ENCODE measurements at regions not wholly inside any gene's neighbourhood (a gene's known extent, or its start where the extent isn't known, plus 50 kb on each side); places are given as distances from the start of the nearest gene placed in this dataset.
"Not testable (repeated sequence)": the region's sequence is repeated elsewhere in the genome, so short reads cannot be mapped to it uniquely, and the experiment has no call there.

DNA sequence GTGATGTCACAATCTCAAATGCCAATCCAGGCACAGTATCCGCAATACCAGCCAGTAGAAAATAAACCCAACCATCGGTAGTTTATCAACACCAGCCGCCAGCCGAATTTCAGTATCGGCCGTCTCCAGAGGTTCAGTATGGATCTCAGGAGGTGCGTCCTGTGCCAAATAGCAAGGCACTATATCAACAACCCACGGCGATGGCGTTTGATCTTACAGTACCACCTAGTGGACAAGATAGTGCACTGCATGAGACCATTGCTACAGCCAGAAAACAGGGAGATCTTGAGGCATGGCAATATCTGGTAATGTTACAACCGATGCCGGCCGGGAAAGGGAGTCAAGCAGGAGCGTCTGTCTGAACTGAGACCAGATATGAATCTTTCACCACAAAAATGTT lies 121.8 kb upstream of the DRD5 start:
- ATAC-seq (replicated peaks in 1 of 2), result not testable (repeated sequence)

DNA sequence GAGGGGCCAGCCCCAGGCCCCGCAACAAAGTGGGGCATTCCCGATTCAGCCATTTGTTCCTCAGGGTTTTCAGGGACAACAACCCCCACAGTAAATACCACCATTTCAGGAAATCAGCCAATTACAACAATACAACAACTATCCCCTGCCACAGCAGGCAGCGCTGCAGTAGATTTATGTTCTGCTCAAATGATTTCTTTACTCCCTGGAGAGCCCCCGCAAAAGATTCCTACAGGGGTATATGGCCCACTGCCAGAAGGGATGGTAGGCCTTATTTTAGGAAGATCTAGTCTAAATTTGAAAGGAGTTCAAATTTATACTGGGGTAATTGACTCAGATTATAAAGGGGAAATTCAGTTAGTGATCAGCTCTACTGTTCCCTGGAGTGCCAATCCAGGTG lies 120.5 kb upstream of the DRD5 start:
- not testable (repeated sequence) for H3K36me3 Mint-ChIP-seq (ENCODE audit: insufficient read depth in 2 of 2); H3K27ac Mint-ChIP-seq; H3K27me3 Mint-ChIP-seq (ENCODE audit: low read depth); H3K4me3 Mint-ChIP-seq; ATAC-seq (replicated peaks in 1 of 2); DNase-seq; H3K4me1 Mint-ChIP-seq (ENCODE audit: low read depth); H3K9me3 Mint-ChIP-seq

More for the DNA sequence above, 121.8 kb upstream of the DRD5 start:
- H3K27me3 Mint-ChIP-seq (ENCODE audit: low read depth); H3K9me3 Mint-ChIP-seq; H3K4me1 Mint-ChIP-seq (ENCODE audit: low read depth); H3K27ac Mint-ChIP-seq; H3K4me3 Mint-ChIP-seq; H3K36me3 Mint-ChIP-seq (ENCODE audit: insufficient read depth in 2 of 2): not testable (repeated sequence)
- peak; percentile 1 for DNase-seq

- DNase-seq; ATAC-seq (replicated peaks in 1 of 2); H3K4me3 Mint-ChIP-seq; H3K27me3 Mint-ChIP-seq (ENCODE audit: low read depth); H3K36me3 Mint-ChIP-seq (ENCODE audit: insufficient read depth in 2 of 2); H3K4me1 Mint-ChIP-seq (ENCODE audit: low read depth); H3K9me3 Mint-ChIP-seq; H3K27ac Mint-ChIP-seq: not testable (repeated sequence)
These were observed 110.7 kb upstream of the DRD5 start for GRCh38 chr4:9670725-9671124.

DNA sequence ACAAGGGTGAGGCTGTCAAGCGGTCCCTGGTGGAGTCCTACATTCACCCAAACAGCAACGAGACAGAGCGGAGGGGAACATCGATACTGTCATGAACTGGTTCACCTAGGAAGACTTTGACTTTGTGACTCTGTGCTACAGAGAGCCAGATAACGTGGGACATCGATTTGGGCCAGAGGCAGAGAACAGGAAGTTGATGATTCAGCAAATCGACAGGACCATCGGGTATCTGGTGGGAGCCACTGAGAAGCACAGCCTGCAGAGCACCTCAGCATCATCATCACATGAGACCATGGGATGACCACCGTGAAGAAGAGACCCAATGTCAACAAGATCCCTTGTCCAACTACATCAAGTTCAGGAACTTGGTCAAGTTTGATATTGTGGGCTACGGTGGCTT lies 104.1 kb upstream of the DRD5 start:
- H3K27ac Mint-ChIP-seq, result not testable (repeated sequence)

DNA sequence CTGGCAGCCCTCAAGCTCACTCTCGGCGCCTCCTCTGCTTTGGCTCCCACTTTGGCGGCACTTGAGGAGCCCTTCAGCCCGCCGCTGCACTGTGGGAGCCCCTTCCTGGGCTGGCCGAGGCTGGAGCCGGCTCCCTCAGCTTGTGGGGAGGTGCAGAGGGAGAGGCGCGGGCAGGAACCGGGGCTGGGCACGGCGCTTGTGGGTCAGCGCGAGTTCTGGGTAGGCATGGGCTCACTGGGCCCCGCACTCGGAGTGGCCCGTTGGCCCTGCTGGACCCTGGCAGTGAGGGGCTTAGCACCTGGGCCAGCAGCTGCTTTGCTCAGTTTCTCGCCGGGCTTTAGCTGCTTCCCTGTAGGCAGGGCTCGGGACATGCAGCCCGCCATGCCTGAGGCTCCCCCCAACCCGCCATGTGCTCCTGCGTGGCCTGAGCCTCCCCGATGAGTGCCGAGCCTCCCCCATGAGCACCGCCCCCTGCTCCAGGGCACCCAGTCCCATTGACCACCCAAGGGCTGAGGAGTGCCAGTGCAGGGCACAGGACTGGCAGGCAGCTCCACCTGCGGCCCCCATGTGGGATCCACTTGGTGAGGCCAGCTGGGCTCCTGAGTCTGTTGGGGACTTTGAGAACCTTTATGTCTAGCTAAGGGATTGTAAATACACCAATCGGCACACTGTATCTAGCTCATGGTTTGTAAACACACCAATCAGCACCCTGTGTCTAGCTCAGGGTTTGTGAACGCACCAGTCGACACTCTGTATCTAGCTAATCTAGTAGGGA lies 101.5 kb upstream of the DRD5 start:
- Mint-ChIP-seq H3K4me1 (ENCODE audit: low read depth) (no peaks in the 10 kb centered on the region), H3K27me3 (ENCODE audit: low read depth) (no peaks in the 10 kb centered on the region)
- ATAC-seq (replicated peaks in 1 of 2), result no peak

More for the DNA sequence above, 104.1 kb upstream of the DRD5 start:
- H3K4me3 Mint-ChIP-seq; DNase-seq; H3K9me3 Mint-ChIP-seq; H3K27me3 Mint-ChIP-seq (ENCODE audit: low read depth); H3K36me3 Mint-ChIP-seq (ENCODE audit: insufficient read depth in 2 of 2); ATAC-seq (replicated peaks in 1 of 2); H3K4me1 Mint-ChIP-seq (ENCODE audit: low read depth): not testable (repeated sequence)

DNA sequence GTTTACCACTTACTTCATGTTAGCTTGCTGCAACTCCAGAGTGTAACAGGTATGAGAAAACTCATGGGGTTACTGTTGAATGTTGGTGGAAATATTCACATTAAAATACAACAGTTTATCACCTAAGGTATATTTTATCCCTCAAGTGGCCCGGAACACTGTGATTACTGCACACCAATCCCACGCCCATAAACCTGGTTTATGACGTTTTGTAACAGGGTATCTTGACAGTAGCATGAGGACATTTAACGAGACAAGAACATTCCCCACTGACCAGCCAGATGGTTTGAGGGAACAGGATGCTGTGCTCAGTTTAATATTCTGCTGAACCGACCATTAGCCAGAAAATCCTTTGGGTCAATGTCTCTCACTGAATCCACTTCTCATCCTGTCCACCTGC lies 98.3 kb upstream of the DRD5 start:
- not testable (repeated sequence) for H3K27me3 Mint-ChIP-seq (ENCODE audit: low read depth); H3K27ac Mint-ChIP-seq; H3K36me3 Mint-ChIP-seq (ENCODE audit: insufficient read depth in 2 of 2); DNase-seq; H3K9me3 Mint-ChIP-seq; ATAC-seq (replicated peaks in 1 of 2); H3K4me1 Mint-ChIP-seq (ENCODE audit: low read depth); H3K4me3 Mint-ChIP-seq

More for the DNA sequence above, 101.5 kb upstream of the DRD5 start:
- Mint-ChIP-seq H3K36me3 (ENCODE audit: insufficient read depth in 2 of 2) (no peaks in the 10 kb centered on the region), H3K27ac (no peak overlapping the region), H3K9me3 (no peaks in the 10 kb centered on the region), H3K4me3 (no peak overlapping the region)
- no peak for DNase-seq

GRCh38 chr4:9685016-9685415 lies 96.4 kb upstream of the DRD5 start:
- DNase-seq; H3K36me3 Mint-ChIP-seq (ENCODE audit: insufficient read depth in 2 of 2); H3K4me3 Mint-ChIP-seq; ATAC-seq (replicated peaks in 1 of 2); H3K27me3 Mint-ChIP-seq (ENCODE audit: low read depth); H3K4me1 Mint-ChIP-seq (ENCODE audit: low read depth); H3K9me3 Mint-ChIP-seq; H3K27ac Mint-ChIP-seq: not testable (repeated sequence)

DNA sequence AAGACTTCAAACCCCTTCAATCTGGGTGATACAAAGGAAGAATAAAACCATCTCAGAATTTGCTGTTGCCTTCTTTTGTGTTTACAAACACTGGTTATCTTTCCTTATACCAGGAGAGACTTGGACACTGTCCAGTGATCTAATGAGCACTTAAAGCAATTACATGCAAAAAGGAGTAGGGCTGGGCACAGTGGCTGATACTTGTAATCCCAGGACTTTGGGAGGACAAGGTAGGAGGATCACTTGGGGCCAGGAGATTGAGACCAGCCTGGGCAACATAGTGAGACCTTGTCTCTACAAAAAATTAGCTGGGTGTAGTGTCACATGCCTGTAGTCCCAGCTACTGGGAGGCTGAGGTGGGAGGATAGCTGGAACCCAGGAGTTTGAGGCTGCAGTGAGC lies 95.7 kb upstream of the DRD5 start:
- DNase-seq (no peak), ATAC-seq (replicated peaks in 1 of 2) (no peak)
- H3K36me3 Mint-ChIP-seq (ENCODE audit: insufficient read depth in 2 of 2), result no peaks in the 10 kb centered on the region
- H3K4me3 Mint-ChIP-seq, result no peak overlapping the region
- no peaks in the 10 kb centered on the region for H3K9me3 Mint-ChIP-seq
- H3K27ac Mint-ChIP-seq, result no peak overlapping the region
- peaks cover 2% of the 10 kb centered on the region for H3K4me1 Mint-ChIP-seq (ENCODE audit: low read depth)
- H3K27me3 Mint-ChIP-seq (ENCODE audit: low read depth), result no peaks in the 10 kb centered on the region

DNA sequence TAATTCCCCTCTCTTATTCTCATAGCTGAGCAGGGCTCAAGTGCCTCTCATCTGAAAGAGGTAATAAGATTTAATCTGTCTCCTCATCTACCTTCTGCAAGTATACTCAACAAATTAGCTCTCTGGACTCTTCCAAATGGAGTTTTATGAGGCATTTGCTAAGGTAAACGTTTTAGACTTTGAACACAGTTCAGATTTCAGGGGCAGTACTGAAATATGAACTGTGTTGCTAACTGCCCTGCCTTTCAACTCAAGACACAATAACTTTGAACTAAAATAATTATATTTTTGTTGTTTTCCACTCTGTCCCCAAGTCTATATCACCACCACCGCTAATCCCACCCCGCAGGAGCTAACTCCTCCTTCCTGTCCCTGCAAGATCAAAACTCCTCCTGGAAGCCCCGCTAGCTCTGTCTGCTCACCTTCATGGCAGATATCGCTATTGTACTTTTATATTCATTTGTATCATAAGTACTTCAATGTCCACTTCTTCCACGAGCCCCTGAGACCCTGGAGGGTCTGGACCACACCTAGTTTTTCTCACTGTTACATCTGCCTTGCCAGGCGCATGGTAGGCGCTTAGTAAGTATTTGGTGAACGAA lies 90.7 kb upstream of the DRD5 start:
- H3K36me3 Mint-ChIP-seq (ENCODE audit: insufficient read depth in 2 of 2); DNase-seq; H3K27me3 Mint-ChIP-seq (ENCODE audit: low read depth); H3K9me3 Mint-ChIP-seq; ATAC-seq (replicated peaks in 1 of 2): not testable (repeated sequence)
- Mint-ChIP-seq H3K4me1 (ENCODE audit: low read depth) (peaks cover 26% of the 10 kb centered on the region), H3K27ac (peak overlapping the region; percentile 60), H3K4me3 (peak overlapping the region; percentile 74 to 86)

GRCh38 chr4:9691238-9692065 lies 90.0 kb upstream of the DRD5 start:
- Mint-ChIP-seq H3K27me3 (ENCODE audit: low read depth) (no peaks in the 10 kb centered on the region), H3K9me3 (no peaks in the 10 kb centered on the region), H3K4me3 (peak overlapping the region; percentile 74 to 86), H3K4me1 (ENCODE audit: low read depth) (peaks cover 26% of the 10 kb centered on the region), H3K36me3 (ENCODE audit: insufficient read depth in 2 of 2) (no peaks in the 10 kb centered on the region), H3K27ac (peak overlapping the region; percentile 60)
- peak; percentile 95 for DNase-seq
- ATAC-seq (replicated peaks in 1 of 2), result peak; percentile 100

- ATAC-seq (replicated peaks in 1 of 2); DNase-seq; H3K9me3 Mint-ChIP-seq; H3K27ac Mint-ChIP-seq; H3K27me3 Mint-ChIP-seq (ENCODE audit: low read depth); H3K36me3 Mint-ChIP-seq (ENCODE audit: insufficient read depth in 2 of 2): not testable (repeated sequence)
- H3K4me1 Mint-ChIP-seq (ENCODE audit: low read depth), result peaks cover 26% of the 10 kb centered on the region
- peak overlapping the region in 1 of 2 donors; percentile 19 for H3K4me3 Mint-ChIP-seq
These were observed 88.5 kb upstream of the DRD5 start for GRCh38 chr4:9692791-9693491.

DNA sequence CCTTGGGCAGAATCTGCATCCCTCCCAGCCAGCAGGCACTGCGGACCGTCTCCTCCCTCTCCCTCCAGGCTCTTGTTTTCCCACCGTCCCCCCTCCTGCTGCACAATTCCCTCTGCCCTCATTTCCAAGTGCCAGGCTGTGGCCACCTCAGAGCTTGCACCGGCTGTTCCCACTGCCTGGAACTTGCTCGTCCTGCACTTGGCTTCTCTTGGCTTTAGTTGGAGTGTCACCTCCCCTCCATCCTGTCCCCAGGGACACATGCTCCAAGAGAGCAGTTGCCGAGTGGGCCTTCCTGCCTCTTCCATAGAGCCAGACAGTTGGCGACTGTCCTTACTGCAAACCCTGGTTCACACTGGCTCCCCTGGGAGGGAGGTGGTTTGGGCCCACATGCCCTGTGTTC lies 87.0 kb upstream of the DRD5 start:
- not testable (repeated sequence) for H3K9me3 Mint-ChIP-seq; H3K27me3 Mint-ChIP-seq (ENCODE audit: low read depth); DNase-seq; H3K36me3 Mint-ChIP-seq (ENCODE audit: insufficient read depth in 2 of 2); H3K4me3 Mint-ChIP-seq; H3K27ac Mint-ChIP-seq; ATAC-seq (replicated peaks in 1 of 2)
- H3K4me1 Mint-ChIP-seq (ENCODE audit: low read depth), result peaks cover 26% of the 10 kb centered on the region

- peaks cover 21% of the 10 kb centered on the region for H3K4me1 Mint-ChIP-seq (ENCODE audit: low read depth)
- ATAC-seq (replicated peaks in 1 of 2); H3K27me3 Mint-ChIP-seq (ENCODE audit: low read depth); H3K9me3 Mint-ChIP-seq; H3K4me3 Mint-ChIP-seq; H3K36me3 Mint-ChIP-seq (ENCODE audit: insufficient read depth in 2 of 2); H3K27ac Mint-ChIP-seq: not testable (repeated sequence)
- DNase-seq, result peak; percentile 18 to 39
These were observed 85.4 kb upstream of the DRD5 start for GRCh38 chr4:9695994-9696393.

Data from activated T-cell treated with anti-CD3 and anti-CD28 coated beads, Interleukin-2, amount 50 U/mL, for 72 hours (primary cell).